Stimulated activated CD4-positive, alpha-beta T cell treated with anti-CD3 and anti-CD28 coated beads, TNF-alpha, amount 100 ng/mL, for 4 hours (primary cell): ENCODE measurements at regions not wholly inside any gene's neighbourhood (a gene's known extent, or its start where the extent isn't known, plus 50 kb on each side); places are given as distances from the start of the nearest gene placed in this dataset.
"Not testable (repeated sequence)": the region's sequence is repeated elsewhere in the genome, so short reads cannot be mapped to it uniquely, and the experiment has no call there.

ENCODE experiments used
- DNase-seq, 3 experiments: peaks; one replicate each; pipeline ENCODE4 v3.0.0-alpha.2; 2020; ENCODE audit warnings: low read depth in 3 of 3

DNA sequence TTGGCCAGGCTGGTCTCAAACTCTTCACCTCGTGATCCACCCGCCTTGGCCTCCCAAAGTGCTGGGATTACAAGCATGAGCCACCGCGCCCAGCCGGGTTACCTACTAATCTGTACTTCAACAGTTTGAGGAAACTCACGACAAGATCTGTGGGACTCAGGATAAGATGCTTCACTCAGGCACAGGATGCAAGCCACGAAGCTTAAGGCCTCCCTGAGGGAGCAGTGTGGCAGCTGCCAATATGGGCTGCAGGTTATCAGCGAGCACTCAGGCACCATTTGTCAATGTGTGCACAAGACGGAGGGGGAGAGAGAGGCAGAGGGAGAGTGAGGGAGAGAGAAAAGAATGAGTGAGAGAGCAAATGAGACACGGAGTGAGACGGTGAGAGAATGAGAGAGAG lies 173.6 kb upstream of the RAB6C start:
- no peak for DNase-seq

DNA sequence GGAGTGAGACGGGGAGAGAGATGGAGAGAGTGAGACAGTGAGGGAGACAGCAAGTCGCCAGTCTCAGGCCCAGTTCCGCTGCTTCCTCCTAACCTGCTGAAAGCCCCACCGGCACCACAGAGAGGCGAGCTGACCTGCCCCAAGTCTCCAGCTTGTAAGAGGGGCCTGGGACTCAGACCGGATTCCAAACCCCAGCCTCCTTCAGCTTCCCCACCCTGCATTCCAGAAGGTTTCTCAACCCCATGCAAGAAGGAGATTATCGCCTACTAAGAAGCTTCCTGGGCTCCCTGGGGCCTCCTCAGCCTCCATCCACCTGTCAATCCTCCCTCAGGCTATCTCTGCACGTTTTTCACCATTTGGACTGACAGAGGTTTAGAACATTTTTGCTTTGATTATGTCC lies 173.1 kb upstream of the RAB6C start:
- no peak for DNase-seq

DNA sequence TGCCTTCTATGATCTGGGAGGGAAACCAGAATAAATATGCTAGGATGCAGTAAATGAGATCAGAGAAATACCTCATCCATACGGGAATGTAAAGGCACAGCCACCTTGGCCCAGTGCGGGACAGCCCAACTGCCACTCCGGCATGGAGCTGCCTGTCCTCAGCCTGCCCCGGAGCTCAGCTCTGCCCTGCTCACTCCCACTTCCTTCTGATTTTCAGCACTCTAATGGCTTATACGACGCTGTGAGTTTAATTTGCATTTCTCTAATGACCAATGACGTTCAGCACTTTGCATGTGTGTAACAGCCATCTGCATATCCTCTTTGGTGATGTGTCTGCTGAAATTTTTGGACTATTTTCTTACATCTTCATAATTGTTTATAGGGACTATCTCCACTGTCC lies 172.5 kb upstream of the RAB6C start:
- DNase-seq = no peak

DNA sequence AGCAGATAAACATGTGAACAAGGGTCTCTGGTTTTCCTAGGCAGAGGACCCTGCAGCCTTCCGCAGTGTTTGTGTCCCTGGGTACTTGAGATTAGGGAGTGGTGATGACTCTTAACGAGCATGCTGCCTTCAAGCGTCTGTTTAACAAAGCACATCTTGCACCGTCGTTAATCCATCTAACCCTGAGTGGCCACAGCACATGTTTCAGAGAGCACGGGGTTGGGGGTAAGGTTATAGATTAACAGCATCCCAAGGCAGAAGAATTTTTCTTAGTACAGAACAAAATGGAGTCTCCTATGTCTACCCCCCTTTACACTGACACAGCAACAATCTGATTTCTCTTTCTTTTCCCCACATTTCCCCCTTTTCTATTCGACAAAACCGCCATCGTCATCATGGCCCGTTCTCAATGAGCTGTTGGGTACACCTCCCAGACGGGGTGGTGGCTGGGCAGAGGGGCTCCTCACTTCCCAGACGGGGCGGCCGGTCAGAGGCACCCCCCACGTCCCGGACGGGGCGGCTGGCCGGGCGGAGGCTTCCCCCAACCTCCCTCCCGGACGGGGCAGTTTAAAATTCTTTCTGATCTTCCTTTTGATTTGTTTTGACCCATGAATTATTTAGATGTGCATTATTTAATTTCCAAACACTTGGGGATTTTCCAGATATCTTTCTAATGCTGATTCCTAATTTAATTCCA lies 171.7 kb upstream of the RAB6C start:
- DNase-seq = not testable (repeated sequence)

DNA sequence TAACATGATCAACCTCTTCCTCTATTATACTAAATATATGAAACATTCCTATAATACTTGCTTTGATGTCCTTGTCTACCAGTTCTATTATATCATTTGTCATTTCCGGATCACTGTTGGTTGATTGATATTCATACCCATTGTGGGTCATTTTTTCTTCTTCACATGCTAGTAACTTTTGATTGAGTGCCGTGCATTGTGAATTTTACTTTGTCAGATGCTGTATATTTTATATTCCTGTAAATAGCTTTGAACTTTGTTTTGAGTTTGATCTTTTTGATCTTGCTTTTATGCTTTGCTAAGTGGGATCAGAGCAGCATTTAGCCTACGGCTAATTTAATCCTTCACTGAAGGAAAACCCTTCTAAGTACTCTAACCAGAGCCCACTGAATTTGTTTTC lies 168.9 kb upstream of the RAB6C start:
- no peak for DNase-seq

DNA sequence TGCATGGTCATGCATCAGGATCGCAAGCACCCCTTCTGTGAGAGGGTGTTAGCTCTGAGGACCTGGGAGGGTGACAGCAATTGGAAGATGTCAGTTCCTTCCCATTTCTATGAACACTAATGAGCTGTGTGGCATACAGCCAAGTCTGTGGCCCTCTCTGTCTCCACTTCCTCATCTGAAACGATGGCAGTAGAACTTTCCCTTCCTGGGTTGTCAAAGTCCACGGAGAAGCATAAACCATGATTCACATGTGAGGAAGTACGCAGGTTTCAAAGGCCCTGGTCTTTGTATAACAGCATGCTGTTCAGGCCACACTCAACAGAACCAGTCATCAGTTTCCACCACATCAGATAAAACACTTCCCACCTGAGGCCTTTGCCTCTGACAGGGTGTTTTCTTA lies 167.4 kb upstream of the RAB6C start:
- no peak for DNase-seq

DNA sequence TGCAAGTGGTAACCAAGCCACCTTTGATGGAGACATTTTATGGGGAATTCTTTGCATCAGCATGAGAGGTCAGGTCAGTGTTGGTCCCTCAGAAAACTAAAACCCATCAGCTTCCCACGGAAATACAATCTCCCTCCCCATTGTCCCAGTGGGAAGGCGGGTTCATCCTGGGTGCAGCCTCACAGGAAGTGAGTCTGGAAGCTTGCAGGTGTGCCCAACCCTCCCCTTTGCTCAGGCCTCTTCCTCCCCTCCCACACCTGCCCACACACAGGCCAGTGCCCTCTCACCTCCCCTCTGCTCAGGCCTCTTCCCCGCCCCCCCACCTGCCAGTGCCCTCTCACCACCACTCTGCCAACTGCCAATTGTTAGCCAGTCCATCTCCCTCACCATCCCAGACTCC lies 166.8 kb upstream of the RAB6C start:
- DNase-seq = no peak

DNA sequence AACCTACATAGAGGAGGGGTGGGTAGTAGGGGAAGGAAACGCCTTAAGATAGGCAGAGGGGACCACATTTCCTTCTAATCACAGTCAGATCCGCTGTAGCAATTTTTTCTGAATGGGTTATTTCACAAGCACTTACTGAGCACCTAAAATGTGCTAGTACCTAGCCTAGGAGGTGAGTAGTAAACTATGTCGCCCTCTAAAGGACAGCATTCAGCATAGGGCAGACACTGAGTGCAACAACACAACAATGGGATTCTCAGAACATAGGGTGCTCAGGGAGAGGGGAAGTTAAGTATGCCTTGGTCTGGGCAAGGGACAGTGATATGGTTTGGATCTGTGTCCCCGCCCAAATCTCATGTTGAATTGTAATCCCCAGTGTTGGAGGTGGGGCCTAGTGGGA lies 166.1 kb upstream of the RAB6C start:
- no peak for DNase-seq

DNA sequence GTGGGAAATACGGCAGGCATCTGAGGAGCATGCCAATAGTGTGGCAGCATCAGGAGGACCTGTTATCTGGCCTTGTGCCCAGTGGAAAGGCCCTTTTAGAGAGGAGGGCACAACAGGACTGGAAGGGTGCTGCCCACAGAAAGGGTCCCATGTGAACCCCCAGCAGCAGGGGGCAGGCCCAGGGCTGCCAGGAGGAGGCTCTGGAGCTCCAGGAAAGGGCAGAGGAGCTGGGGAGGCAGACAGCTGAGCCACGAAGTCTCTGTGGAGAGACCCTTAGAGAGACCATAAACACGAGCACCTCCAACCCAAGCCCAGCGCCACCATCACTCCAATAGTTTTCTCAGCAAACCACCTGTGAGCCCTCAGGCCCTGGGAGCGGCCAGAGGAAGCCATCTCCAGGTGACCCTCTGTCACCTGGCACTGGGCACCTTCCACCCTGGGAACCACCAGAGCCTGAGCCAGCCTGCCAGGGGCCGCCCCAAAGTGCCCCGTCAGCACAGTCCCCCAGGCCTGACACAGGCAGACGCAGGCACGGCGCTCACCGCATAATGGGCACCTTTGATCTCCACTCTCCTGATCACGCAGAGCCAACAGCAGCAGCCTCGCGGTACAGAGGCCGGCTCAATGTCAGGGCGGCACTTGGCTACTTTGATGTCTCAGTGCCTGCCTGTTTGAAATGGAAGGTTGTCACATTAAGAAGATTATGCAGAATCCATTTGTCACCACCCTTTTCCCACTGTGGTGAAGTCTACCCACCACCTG lies 162.5 kb upstream of the RAB6C start:
- DNase-seq = no peak

DNA sequence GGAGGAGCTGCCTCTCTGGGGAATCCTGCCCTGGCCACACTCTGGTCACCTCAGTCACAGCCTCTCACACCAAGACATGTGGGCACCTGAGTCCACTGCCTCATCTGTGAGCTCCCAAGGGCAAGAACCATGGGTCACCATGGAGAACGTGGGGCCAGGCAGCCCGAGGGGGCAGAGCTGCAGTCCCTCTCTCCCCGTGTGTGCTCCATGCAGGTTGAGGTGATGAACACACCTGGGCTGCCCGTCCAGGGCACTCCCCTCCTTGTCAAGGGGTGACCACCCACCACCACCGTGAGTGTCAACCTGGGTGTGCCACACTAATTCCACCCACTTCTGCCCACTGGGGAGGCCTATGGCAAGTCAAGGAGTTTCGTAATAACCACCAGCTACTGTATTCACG lies 159.6 kb upstream of the RAB6C start:
- no peak for DNase-seq

DNA sequence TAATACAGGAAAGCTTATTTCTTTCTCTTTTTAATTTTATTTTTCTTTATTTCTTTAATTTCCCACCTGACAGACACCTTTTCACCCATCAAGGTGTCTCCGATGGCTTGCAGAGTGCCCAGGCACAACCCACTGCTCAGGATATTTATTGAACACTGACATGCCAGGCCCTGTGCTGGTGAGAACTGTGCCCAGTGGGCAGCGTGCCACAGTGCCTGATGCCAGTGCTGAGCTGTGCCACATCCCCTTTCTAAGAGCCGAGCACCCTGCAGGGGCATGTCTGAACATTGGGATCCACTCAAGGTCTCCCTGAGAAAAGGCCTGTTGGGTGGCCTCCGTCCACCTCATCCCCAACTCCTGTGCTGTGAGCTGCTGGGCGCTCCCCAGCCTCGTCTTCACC lies 158.6 kb upstream of the RAB6C start:
- no peak for DNase-seq

DNA sequence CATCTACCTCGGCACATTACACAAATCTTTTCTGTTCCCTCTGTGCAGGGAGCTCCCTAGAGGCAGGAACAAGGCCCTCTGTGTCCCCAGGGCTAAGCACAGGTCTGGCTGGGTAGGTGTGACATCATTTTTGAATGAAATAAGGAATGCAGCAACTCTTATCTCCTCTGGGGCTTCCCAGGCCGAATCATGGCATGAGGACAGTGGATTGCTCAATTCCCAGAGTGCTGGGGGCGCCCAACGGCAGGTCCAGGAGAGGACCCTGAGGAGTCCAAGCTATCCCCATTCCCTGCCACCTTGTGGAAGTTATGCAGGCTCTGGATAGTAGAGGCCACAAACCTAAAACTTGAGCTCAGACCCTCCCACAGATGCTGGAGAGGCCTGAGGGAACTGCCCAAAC lies 158.0 kb upstream of the RAB6C start:
- DNase-seq = no peak

DNA sequence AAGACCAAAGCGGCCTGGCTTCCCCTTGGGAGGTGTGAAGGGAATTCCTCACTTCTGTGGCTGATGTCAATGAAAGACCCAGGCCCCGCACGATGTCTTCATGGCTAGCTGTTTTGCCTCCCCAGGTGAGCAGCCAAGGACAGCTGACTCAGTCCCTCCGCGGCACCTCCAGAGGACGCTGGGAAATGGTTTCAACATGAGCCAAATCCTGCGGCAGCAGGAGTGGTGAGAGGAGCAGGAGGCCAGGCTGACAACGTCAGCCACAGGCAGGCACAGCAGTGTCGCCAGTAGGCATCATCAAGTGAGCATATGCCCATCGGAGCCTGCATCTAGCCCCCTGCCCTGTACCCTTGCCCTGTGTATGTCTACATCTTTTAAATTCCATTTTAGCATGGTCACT lies 156.4 kb upstream of the RAB6C start:
- no peak for DNase-seq

DNA sequence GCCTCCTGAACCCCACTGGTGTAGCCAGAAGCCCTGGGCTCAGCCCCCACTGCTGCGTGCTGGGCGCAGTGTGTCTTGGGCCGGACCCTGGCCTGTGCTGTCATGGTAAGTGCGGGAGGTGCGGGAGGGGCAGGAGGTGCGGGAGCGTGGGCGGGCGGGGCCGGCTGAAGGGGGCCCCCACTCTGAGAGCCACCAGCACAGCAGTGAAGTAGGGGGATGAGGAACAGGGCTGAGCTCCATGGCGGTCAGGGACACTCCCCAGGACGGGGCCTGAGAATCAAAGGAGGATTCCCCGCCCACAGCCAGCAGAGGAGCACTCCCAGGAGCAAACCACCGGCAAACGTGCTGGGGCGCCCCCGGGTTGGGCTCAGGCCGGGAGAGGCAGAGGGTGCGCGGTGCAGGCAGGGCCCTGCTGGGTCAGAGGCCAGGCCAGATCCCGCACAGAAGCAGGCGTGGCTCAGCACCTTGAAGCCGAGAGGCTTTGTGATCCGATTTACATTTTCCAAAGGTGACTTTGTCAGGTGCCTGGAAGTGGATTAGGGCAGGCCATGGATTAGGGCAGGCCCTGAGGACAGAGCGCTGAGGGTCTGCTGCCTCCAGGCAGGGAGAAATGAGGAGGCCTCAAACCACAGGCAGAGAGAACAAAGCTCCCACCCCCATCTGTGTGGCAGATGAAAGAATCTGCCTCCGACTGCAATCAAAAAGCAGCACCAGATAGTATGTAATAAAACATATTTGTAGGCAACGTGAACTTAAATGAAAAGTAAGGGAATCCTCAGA lies 152.0 kb upstream of the RAB6C start:
- no peak for DNase-seq

DNA sequence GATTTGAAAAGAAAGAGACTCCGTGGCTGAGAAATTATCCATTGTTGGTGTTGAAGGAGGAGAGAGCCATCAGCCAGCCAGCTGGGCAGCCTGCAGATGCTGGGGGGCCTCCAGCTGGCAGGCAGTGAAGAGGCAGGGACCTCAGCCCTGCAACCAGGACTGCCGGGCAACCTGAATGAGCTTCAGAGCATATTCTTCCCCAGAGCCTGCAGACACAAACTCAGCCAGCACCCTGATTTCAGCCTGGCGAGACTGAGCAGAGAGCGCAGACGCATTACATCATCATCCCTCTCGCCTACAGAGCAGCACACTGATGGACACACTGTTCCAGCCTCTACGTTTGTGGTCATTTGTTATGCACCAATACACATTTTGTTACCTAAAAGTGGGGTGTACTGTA lies 150.7 kb upstream of the RAB6C start:
- DNase-seq = no peak

DNA sequence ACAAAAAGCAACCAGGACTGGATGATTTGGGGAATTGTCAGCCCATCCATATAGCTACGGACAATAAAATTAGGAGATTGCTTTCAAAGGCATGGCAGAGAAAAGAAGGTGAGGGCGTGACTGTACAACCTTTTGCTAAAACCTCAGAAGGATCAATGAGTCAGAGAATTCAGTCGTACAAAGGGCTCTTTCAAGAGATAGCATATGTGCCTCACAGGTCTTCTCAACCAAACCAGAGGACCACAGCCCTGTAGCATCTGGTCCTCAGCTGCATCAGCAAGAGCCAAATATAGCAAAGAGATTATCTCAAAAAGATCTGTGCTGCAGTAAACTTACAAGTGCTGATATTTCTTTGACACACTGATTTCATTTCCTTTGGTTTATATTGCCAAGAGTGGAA lies 149.9 kb upstream of the RAB6C start:
- no peak for DNase-seq

DNA sequence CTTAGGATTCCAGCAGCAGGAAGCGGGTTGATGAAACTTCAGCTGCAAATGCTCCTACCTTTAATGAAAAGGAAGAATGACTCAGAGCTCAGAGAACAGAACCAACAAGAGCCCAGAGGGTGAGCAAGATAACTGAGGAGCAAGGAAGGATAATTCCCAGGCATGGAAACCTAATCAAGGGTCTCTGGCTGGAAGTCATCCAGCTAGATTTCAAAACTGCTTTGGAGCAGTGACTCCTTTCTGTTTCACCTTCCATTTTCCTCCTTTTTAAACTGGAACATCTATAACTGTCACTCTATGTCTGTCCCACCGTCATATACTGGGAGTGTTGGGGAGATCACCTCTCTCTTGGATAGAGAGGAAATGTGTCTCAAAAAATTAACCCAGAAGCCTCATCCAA lies 148.4 kb upstream of the RAB6C start:
- DNase-seq = no peak

DNA sequence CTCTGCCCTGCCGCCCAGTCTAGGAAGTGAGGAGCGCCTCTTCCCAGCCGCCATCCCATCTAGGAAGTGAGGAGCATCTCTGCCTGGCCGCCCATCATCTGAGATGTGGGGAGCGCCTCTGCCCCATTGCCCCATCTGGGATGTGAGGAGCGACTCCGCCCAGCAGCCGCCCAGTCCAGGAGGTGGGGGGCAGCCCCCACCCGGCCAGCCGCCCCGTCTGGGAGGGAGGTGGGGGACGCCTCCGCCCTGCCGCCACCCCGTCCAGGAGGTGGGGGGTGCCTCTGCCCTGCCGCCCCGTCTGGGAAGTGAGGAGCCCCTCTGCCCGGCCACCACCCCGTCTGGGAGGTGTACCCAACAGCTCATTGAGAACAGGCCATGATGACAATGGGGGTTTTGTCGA lies 146.0 kb upstream of the RAB6C start:
- DNase-seq = not testable (repeated sequence)

DNA sequence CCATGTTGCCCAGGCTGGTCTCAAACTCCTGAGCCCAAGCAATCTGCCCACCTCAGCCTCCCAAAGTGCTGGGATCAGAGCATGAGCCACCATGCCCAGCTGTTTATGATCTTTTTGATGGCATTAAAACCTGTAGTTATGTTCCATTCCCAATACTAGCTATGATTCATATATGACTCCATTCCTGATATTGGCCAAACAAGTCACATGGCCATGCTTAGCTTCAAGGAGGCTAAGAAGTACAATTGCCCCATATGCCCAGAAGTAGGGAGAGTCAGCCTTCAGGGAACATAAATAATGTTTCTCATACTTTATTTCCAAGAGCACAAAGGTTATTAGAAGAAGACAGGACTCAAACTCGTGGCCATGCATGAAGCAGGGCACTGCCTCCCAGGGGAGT lies 132.4 kb upstream of the RAB6C start:
- no peak for DNase-seq

DNA sequence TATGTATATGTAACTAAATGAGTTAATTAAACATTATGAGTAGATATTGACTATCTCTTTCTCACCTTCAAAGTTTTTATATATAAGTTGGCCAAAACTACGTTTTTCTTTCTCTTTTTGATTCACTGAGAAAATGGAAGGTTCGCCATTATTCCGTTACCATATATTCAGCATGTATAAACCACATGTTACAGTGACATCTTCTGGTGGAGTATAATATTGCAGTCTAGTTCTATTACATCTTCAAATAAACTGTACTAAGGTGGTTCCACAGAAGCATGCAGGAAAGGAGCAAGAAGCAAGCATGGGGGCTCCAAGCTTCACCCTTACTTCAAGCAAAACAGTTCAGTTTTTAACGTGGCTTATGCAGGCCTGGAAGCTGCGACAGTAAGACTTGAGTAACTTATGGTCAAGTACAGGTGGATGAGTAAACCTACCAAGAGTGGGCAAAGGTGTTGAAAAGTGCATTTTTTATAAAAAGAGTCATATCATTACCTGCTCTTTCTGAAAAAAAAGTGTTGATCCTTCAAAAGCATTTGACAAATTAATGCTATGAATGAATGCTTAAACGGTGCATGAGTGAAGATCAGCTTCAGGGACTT lies 129.8 kb upstream of the RAB6C start:
- DNase-seq = no peak

DNA sequence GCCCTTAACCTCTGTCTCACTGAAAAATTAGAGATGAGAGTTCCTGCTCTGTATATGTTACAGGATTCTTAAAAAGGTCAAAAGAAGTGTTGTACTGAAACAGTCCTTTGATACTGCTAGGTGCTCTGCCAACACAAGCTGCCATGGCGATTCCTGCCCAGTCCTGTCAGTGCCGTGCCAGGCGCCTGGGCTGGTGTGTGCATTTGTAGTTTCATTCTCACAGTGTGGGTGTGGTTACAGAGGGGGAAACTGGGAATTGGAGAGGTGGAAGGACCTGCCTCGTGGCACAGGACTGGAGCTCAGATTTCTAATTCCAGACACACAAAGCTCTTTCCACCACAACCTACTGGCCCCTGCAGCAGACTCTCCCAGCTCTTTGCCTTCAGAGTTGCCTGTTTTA lies 122.3 kb upstream of the RAB6C start:
- no peak for DNase-seq

DNA sequence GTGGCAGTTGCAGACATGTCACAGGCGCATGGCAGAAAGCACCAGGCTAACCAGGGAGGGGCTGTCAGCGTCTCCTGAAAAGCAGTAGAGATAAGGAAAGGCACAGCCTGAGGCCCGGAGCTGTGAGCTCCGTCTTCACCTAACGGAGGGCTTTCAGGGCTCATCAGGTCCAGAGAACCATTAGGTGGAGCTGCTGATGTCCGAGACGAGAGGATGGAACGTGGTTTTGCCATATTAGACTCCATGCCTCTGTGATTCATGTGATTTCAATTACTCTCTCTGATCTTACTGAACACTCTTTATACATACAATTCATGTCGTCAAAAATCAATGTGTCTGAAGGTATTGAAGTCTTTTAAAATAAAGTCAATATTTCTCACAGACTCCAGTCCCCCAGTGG lies 120.3 kb upstream of the RAB6C start:
- no peak for DNase-seq

DNA sequence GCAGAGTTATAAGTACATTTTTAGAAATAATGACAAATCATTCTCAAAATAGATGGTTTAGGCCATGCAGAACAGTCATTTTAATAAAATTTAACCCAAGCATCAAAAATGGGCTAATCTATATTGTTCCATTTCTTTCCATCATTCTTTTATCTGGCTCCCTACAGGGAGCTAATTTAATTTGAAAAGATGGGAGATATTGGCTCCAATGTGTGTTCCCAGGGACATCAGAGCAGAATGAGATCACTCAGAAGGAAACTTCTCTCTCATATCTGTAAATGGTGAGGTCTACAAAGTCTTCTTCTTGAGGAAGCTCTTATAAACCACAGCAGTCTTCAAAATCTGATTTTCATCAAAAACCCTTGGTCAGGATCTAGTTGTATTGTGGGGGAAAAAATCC lies 119.4 kb upstream of the RAB6C start:
- DNase-seq = no peak
